Gastroesophageal sphincter (tissue), 4 donors: ENCODE measurements at regions not wholly inside any gene's neighbourhood (a gene's known extent, or its start where the extent isn't known, plus 50 kb on each side); places are given as distances from the start of the nearest gene placed in this dataset.
"Not testable (repeated sequence)": the region's sequence is repeated elsewhere in the genome, so short reads cannot be mapped to it uniquely, and the experiment has no call there.

Experiments used
- ATAC-seq: fragments of 150-250 bp; one replicate; pipeline ENCODE4 v1.9.1; 2016; ENCODE audit warnings: mild to moderate bottlenecking, moderate library complexity
- H3K27ac ChIP-seq, 4 donors: fragments of 200-600 bp; sonication (generic) in 3 of 4; 1 replicate in 3 of 4; 2 replicates in 1 of 4; pipeline ENCODE4 v1.5.1; 2016 to 2019
- H3K27me3 ChIP-seq: fragments of 200-600 bp; sonication (generic); one replicate; pipeline ENCODE4 v1.5.1; 2019
- H3K36me3 ChIP-seq, 2 donors: fragments of 200-600 bp; sonication (generic); one replicate each; pipeline ENCODE4 v1.5.1; 2019; ENCODE audit warnings: control low read depth in 1 of 2
- H3K4me1 ChIP-seq, 3 donors: fragments of 200-600 bp; sonication (generic); 1 replicate in 2 of 3; 2 replicates in 1 of 3; pipeline ENCODE4 v1.5.1; 2016 to 2019; ENCODE audit warnings: control low read depth in 2 of 3
- H3K4me3 ChIP-seq, 2 donors: fragments of 200-600 bp; sonication (generic); one replicate each; pipeline ENCODE4 v1.5.1; 2019; ENCODE audit warnings: mild to moderate bottlenecking in 1 of 2, moderate library complexity in 1 of 2
- H3K9me3 ChIP-seq, 3 donors: fragments of 200-600 bp; sonication (generic); one replicate each; pipeline ENCODE4 v1.5.1; 2017 to 2019; ENCODE audit warnings: control low read depth in 2 of 3
- CTCF ChIP-seq, 4 experiments: fragments of 200-600 bp in 2 of 4; fragments of 450-650 bp in 2 of 4; sonication (generic) in 1 of 4; IDR thresholded peaks; one replicate each; pipeline ENCODE4 v1.5.1; 2017 to 2019; ENCODE audit warnings: antibody characterized with exemption in 4 of 4, mild to moderate bottlenecking in 2 of 4, moderate library complexity in 2 of 4
- EP300 ChIP-seq: sonication (generic); formaldehyde crosslinking; IDR thresholded peaks from one replicate; pipeline ENCODE4 v1.6.1; 2017; ENCODE audit warnings: antibody characterized with exemption, mild to moderate bottlenecking
- POLR2A ChIP-seq, 2 donors: fragments of 450-650 bp; IDR thresholded peaks; one replicate each; pipeline ENCODE4 v1.6.1; 2017; ENCODE audit warnings: antibody characterized with exemption in 2 of 2, mild to moderate bottlenecking in 2 of 2, moderate library complexity in 1 of 2
- POLR2AphosphoS5 ChIP-seq: sonication (generic); formaldehyde crosslinking; IDR thresholded peaks from one replicate; pipeline ENCODE4 v1.6.1; 2017; ENCODE audit warnings: antibody characterized with exemption
- WGBS, 2 donors: methylation state at CpG; one replicate each; pipeline ENCODE4 v1.1.5; 2018; ENCODE audit warnings: low coverage in 1 of 2; 5-methylcytosine and 5-hydroxymethylcytosine counted together

- no peaks in the 10 kb centered on the region for H3K27me3 ChIP-seq
- no peak overlapping the region for H3K27ac ChIP-seq
- no peaks in the 10 kb centered on the region for H3K4me1 ChIP-seq
- no peak for TF ChIP-seq POLR2A (IDR thresholded peaks at IDR 0.05)
- TF ChIP-seq CTCF (IDR thresholded peaks at IDR 0.05), result no peak
- TF ChIP-seq EP300, result no peak
- no peak for TF ChIP-seq POLR2AphosphoS5
- no peak for ATAC-seq
- no peak overlapping the region for H3K4me3 ChIP-seq
- H3K9me3 ChIP-seq, result no peaks in the 10 kb centered on the region
- H3K36me3 ChIP-seq, result no peaks in the 10 kb centered on the region
Observed at GRCh38 chr9:26673261-26673660, 219.3 kb downstream of the CAAP1 start.

- H3K36me3 ChIP-seq, result no peaks in the 10 kb centered on the region
- H3K9me3 ChIP-seq, result no peaks in the 10 kb centered on the region
- no peaks in the 10 kb centered on the region for H3K27me3 ChIP-seq
- TF ChIP-seq CTCF (IDR thresholded peaks at IDR 0.05), result no peak
- no peak for TF ChIP-seq POLR2AphosphoS5
- TF ChIP-seq POLR2A (IDR thresholded peaks at IDR 0.05), result no peak
- no peak for TF ChIP-seq EP300
- ATAC-seq, result no peak
- H3K4me1 ChIP-seq, result no peaks in the 10 kb centered on the region
- WGBS, 2 donors, result 44 to 74% methylated on average over 4 to 5 of the region's 5 CpGs
- H3K27ac ChIP-seq, result no peak overlapping the region
- no peak overlapping the region for H3K4me3 ChIP-seq
Observed at GRCh38 chr9:26669701-26670670, 222.6 kb downstream of the CAAP1 start.

GRCh38 chr9:26667882-26668281 is 224.7 kb downstream of the CAAP1 start:
- no peak for ATAC-seq
- TF ChIP-seq POLR2A (IDR thresholded peaks at IDR 0.05), result no peak
- no peak for TF ChIP-seq EP300
- TF ChIP-seq CTCF (IDR thresholded peaks at IDR 0.05), result no peak
- TF ChIP-seq POLR2AphosphoS5, result no peak
- Histone ChIP-seq H3K27me3 (no peaks in the 10 kb centered on the region), H3K36me3 (no peaks in the 10 kb centered on the region), H3K4me1 (no peaks in the 10 kb centered on the region), H3K4me3 (no peak overlapping the region), H3K9me3 (no peaks in the 10 kb centered on the region), H3K27ac (no peak overlapping the region)
- WGBS, 2 donors, result 13 to 55% methylated on average over 1 of the region's 1 CpG

GRCh38 chr9:26665666-26666065 is 226.9 kb downstream of the CAAP1 start:
- TF ChIP-seq POLR2A (IDR thresholded peaks at IDR 0.05), result no peak
- no peak for TF ChIP-seq EP300
- TF ChIP-seq POLR2AphosphoS5, result no peak
- TF ChIP-seq CTCF (IDR thresholded peaks at IDR 0.05), result no peak
- no peaks in the 10 kb centered on the region for H3K4me1 ChIP-seq
- H3K27ac ChIP-seq, result no peak overlapping the region
- no peaks in the 10 kb centered on the region for H3K36me3 ChIP-seq
- ATAC-seq, result no peak
- no peak overlapping the region for H3K4me3 ChIP-seq
- H3K9me3 ChIP-seq, result no peaks in the 10 kb centered on the region
- H3K27me3 ChIP-seq, result no peaks in the 10 kb centered on the region
- WGBS, 2 donors, result 36 to 51% methylated on average over 3 of the region's 3 CpGs

GRCh38 chr9:26664087-26664773 is 228.4 kb downstream of the CAAP1 start:
- not testable (repeated sequence) for H3K27ac ChIP-seq, H3K4me1 ChIP-seq, H3K27me3 ChIP-seq, H3K36me3 ChIP-seq, H3K9me3 ChIP-seq, ATAC-seq, H3K4me3 ChIP-seq
- no CpG with 5 or more reads among the region's 49 CpGs for WGBS, 2 donors
